Large intestine (tissue), 3 donors: ENCODE measurements at regions not wholly inside any gene's neighbourhood (a gene's known extent, or its start where the extent isn't known, plus 50 kb on each side); places are given as distances from the start of the nearest gene placed in this dataset.

ENCODE experiments used
- DNase-seq, 2 donors: peaks; one replicate each; pipeline versions ENCODE4 v3.0.0 to v3.0.0-alpha.2; 2013
- H3K27ac ChIP-seq: one replicate; pipeline ENCODE4 v1.5.1; 2013; ENCODE audit warnings: low read length
- H3K27me3 ChIP-seq: 2 replicates; pipeline ENCODE4 v1.6.1; 2013; ENCODE audit warnings: low read length; ENCODE audit not compliant: control insufficient read depth, insufficient read depth
- H3K36me3 ChIP-seq: 2 replicates; pipeline ENCODE4 v1.6.1; 2013; ENCODE audit warnings: low read length; ENCODE audit not compliant: control insufficient read depth, insufficient read depth
- H3K4me1 ChIP-seq: one replicate; pipeline ENCODE4 v1.6.1; 2013; ENCODE audit warnings: low read length; ENCODE audit not compliant: control insufficient read depth, insufficient read depth
- H3K4me3 ChIP-seq: one replicate; pipeline ENCODE4 v1.5.1; 2013; ENCODE audit warnings: low read length
- H3K9me3 ChIP-seq: one replicate; pipeline ENCODE4 v1.6.1; 2013; ENCODE audit warnings: mild to moderate bottlenecking, low read depth, low read length, moderate library complexity; ENCODE audit not compliant: control insufficient read depth
- WGBS: methylation state at CpG from one replicate; pipeline ENCODE4 v1.1.5; 2013; ENCODE audit warnings: low lambda C conversion rate; ENCODE audit not compliant: insufficient coverage; 5-methylcytosine and 5-hydroxymethylcytosine counted together

DNA sequence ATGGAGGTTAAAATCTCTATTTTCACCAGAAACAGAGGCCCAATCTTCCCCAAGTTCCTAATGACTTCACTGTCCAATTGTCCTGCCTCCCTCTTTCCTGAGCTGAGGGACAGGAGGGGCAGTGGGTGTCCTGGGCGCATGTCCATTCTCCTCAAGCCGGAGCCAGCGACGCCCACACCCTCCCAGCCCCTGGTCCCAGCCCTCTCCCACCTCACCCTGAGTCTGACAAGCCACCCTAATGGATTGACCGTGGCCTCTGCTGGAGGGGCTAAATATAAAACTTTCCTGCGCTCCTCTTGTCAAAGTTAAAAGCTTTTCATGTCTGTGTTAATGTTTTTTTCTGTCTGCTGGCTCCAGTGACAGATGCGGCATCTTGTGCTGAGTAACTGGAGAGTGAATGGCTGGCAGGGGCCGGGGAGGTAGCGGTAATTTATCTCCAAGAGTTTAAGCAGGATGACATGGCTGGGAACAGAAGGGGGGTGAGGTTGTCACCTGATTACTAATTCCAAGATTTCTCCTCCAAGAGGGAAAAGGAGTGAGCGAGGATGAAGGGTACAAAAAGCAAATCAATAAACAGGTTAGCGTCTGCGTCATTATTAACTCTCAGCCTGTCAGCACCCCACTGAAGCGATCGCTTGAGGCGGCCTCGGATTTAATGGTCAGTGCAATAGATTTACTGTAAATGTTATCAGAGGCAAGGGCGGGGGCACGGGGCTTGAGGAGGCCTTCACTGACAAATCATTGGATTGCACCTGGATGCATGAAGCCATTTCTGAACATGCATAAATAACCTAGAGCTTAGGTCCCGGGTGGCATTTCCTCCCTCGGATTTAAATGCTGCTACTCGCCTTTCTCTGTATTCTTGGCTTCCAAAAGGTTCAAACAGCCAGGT is 118.1 kb upstream of the MAFB start:
- Histone ChIP-seq H3K9me3 (no peaks in the 10 kb centered on the region), H3K27ac (no peak overlapping the region), H3K4me3 (no peak overlapping the region), H3K27me3 (peaks cover 18% of the 10 kb centered on the region), H3K36me3 (no peaks in the 10 kb centered on the region), H3K4me1 (no peaks in the 10 kb centered on the region)
- DNase-seq, result no peak
- no CpG with 5 or more reads among the region's 21 CpGs for whole genome bisulfite sequencing

DNA sequence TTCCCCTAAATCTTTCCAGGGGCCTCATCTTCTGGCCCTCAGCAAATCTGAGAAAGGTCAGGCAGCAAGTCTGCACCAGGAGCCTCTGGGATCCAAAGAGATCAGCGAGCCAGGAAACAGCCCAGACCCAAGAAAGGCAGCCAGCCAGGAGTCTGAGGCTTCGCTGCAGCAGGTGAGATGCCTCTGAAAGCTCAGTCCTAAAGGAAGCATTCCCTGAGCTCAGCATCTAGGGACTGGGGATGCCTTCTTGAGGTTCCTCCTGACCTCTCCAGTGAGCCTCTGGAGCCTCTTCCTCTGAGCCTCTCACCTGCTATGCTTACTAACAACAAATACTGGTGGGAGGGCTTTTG is 118.8 kb upstream of the MAFB start:
- no CpG with 5 or more reads among the region's 2 CpGs for WGBS
- no peak for DNase-seq

DNA sequence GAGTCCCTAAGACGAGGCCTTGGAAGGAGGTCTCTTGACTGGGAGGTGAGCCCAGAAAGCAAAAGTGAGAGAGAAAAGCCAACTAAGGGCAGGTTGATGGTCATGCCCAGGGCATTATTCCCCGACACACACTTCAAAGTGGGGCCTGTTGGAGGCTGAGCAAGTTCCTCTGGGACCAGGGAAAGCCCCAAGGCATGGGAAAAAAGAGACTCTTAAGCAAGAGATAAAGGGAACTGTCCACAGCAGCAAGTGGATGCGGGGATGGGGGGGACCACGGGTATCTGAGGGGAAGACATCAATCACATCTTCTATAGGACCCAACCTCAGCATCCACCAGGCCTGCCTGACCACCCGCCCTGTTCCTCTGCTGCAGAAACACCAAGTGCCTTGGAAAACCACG is 119.9 kb upstream of the MAFB start:
- no peak overlapping the region for H3K27ac ChIP-seq
- DNase-seq, result no peak

More for the DNA sequence above, 118.8 kb upstream of the MAFB start:
- Histone ChIP-seq H3K36me3 (no peaks in the 10 kb centered on the region), H3K9me3 (no peaks in the 10 kb centered on the region), H3K4me3 (no peak overlapping the region), H3K27ac (no peak overlapping the region), H3K27me3 (peaks cover 18% of the 10 kb centered on the region), H3K4me1 (no peaks in the 10 kb centered on the region)

DNA sequence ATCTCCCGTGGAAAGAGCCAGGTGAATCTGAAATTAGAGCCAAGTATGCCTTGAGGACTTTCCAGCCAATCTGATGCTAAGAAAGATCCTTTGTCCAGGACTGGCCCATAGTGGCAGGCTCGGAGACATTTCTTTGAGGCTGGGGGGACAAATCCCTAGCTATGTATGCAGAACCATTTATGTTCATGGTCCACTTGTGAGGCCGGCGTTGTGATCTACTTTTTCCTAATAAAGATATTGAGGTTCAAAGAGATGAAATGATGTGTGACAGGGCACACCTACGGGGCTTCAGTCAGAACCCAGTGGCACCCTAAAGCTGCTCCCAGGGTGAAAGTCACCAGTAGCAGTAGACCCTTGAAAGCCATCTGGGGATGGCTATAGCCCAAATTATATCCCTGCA is 120.3 kb upstream of the MAFB start:
- Histone ChIP-seq H3K9me3 (no peaks in the 10 kb centered on the region), H3K27me3 (peaks cover 18% of the 10 kb centered on the region), H3K36me3 (no peaks in the 10 kb centered on the region), H3K4me1 (no peaks in the 10 kb centered on the region), H3K4me3 (no peak overlapping the region), H3K27ac (no peak overlapping the region)
- DNase-seq, result no peak
- no CpG with 5 or more reads among the region's 5 CpGs for WGBS

More for the DNA sequence above, 119.9 kb upstream of the MAFB start:
- no CpG with 5 or more reads among the region's 6 CpGs for WGBS
- H3K27me3 ChIP-seq, result peaks cover 18% of the 10 kb centered on the region
- no peaks in the 10 kb centered on the region for H3K36me3 ChIP-seq
- no peaks in the 10 kb centered on the region for H3K4me1 ChIP-seq
- no peaks in the 10 kb centered on the region for H3K9me3 ChIP-seq
- H3K4me3 ChIP-seq, result no peak overlapping the region

DNA sequence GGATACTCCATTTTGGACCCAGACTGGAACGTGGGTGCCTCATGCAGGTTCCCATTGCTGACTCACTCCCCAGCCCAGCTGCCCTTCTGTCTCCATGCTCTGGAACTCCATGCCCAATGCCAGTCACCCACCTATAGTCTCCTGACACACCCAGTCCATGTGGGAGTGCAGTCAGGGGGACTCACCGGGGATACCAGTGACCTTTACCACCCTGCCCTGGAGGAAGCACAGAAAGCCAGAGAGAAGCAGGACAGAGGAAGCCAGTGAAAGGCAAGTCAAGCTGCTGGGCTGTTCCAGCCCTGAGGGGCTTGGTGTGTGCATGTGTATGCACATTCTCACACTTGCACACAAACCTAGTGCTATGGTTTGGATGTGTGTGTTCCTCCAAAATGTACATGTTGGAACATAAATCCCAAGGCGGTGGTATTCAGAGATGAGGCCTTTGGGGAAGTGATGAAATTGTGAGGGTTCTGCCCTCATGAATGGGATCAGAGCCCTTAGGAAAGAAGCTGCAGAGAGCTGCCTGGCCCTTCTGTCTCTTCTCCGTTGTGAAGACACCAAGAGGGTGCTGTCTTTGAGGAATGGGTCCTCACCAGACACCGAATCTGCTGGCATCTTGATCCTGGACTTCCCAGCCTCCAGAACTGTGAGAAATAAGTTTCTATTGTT is 121.4 kb upstream of the MAFB start:
- Histone ChIP-seq H3K4me3 (no peak overlapping the region), H3K27me3 (peaks cover 14% of the 10 kb centered on the region), H3K9me3 (no peaks in the 10 kb centered on the region), H3K27ac (no peak overlapping the region), H3K36me3 (no peaks in the 10 kb centered on the region), H3K4me1 (no peaks in the 10 kb centered on the region)
- no peak for DNase-seq
- WGBS, result no CpG with 5 or more reads among the region's 5 CpGs

DNA sequence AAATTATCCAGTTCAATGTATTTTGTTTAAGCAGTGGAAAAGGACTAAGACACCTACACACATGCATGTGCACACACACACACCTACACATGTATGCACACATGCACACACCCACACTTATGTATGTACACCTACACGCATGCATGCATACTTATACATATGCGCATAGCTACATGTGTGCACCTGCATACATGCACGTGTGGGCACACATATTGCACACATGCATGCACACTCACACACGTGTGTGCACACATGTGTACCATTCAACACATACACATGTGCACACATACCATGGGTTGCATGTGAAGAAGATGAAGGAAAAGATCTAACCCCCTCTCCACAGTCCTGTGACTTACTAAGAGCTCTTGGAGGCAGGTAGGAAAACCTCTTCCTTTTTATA is 122.0 kb upstream of the MAFB start:
- Histone ChIP-seq H3K36me3 (no peaks in the 10 kb centered on the region), H3K9me3 (no peaks in the 10 kb centered on the region), H3K27me3 (peaks cover 10% of the 10 kb centered on the region), H3K4me3 (no peak overlapping the region), H3K27ac (no peak overlapping the region), H3K4me1 (no peaks in the 10 kb centered on the region)
- DNase-seq, result no peak
- no CpG with 5 or more reads among the region's 4 CpGs for WGBS

DNA sequence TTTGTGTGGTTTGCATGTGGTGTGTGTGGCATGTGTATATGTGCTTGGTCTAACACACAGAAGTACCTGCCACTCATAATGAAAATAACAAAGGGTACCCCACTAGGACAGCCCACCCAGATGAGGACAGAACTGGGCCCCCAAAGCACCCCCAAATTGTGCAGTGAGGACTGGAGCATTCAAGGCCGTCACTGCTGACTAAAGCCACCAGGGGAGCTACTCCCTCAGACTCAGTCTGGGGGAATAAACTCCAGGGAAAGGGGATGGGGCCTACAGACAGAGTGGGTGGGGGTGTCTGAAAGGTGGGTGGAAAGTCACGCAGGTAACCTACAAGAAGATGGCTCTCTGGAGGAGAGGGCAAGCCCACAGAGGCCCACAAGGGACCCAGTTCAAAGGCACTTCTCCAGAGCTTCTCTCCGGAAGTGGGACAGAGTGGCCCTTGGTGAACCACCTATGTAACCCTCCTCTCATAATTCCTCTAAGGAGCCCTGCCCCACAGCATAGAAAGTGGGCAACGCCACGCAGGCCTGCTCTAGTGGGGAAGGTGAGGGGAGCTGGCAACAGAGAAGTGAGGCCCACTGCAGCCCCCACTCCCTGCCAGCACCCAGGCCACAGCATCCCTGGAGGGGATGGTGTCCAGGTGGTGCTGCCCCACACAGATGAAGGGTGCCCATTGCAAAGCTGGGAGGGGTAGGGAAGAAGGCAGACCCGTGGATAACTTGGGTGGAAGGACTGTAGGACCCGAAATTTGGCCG is 122.8 kb upstream of the MAFB start:
- Histone ChIP-seq H3K4me1 (no peaks in the 10 kb centered on the region), H3K27me3 (peaks cover 7% of the 10 kb centered on the region), H3K27ac (no peak overlapping the region), H3K9me3 (no peaks in the 10 kb centered on the region), H3K36me3 (no peaks in the 10 kb centered on the region), H3K4me3 (no peak overlapping the region)
- WGBS, result no CpG with 5 or more reads among the region's 8 CpGs
- no peak for DNase-seq

DNA sequence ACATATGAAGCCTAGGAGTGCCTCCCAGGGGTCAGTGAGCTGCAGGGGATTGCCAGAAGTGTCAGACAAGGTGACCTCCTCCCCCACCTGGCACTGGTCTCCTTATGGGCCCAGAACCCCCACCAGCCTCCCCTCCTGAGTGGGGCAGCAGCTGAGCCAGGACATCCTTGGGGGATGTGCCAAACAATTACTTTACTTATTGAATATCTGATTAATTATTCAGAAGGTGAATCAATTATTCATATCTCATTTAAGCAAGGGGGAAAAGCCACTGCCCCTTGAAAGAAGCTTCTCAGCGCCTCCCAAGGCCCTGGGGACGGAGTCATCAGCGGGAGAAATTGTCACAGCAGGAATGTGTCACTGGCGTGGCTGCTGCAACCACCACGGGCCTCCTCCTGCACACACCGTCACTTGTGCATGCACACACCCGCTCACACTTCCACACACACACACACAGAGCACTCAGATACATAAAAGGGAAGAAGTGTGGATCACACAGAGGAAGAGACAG is 123.4 kb upstream of the MAFB start:
- Histone ChIP-seq H3K4me1 (no peaks in the 10 kb centered on the region), H3K27ac (no peak overlapping the region), H3K36me3 (no peaks in the 10 kb centered on the region), H3K4me3 (no peak overlapping the region), H3K9me3 (no peaks in the 10 kb centered on the region), H3K27me3 (peaks cover 7% of the 10 kb centered on the region)
- DNase-seq, result no peak
- no CpG with 5 or more reads among the region's 7 CpGs for WGBS

DNA sequence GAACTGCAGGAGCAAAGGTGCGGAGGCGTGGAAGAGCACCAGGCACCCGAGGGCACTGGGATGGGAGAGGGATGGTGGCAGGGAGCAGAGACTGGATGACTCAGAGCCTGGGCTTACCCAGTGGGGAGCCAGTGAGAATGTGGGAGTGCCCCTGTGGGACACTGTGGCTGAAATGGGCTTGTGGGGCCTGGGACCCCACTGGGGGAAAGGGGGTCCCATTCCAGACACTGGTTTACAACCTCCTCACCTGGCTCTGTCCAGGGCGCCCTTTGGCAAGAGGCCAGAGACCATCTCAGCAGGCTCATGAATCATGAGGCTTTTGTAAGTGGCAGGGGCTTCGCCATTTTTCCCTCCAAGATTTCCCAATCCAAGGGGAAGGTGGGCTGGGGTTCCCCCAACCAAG is 124.0 kb upstream of the MAFB start:
- H3K4me3 ChIP-seq, result no peak overlapping the region
- WGBS, result no CpG with 5 or more reads among the region's 5 CpGs
- no peak for DNase-seq

More for the DNA sequence above, 124.0 kb upstream of the MAFB start:
- H3K4me1 ChIP-seq, result no peaks in the 10 kb centered on the region
- H3K27ac ChIP-seq, result no peak overlapping the region
- peaks cover 2% of the 10 kb centered on the region for H3K27me3 ChIP-seq
- H3K9me3 ChIP-seq, result no peaks in the 10 kb centered on the region
- no peaks in the 10 kb centered on the region for H3K36me3 ChIP-seq
